IMR-90 (cell line): ENCODE measurements at regions not wholly inside any gene's neighbourhood (a gene's known extent, or its start where the extent isn't known, plus 50 kb on each side); places are given as distances from the start of the nearest gene placed in this dataset.

Source experiments
- ATAC-seq: fragments of 200-7000 bp; cut with Tn5 transposase; 2 replicates; pipeline ENCODE4 v1.9.1; 2020; ENCODE audit warnings: low read depth, mild to moderate bottlenecking, moderate library complexity
- BruUV-seq: library from RNA; stranded (reverse); fragments of 400-500 nt; replicated peaks from 2 replicates; lab custom pipeline; 2021; lab: Mats Ljungman, UMichigan
- CTCF ChIA-PET: fragments of 300-600 bp; formaldehyde crosslinking; extraction: SDS; loops from one replicate; lab custom pipeline; 2021; ENCODE audit warnings: antibody characterized with exemption; lab: Yijun Ruan, JAX
- POLR2A ChIA-PET: fragments of 300-600 bp; sonication (Branson Sonifier 250); formaldehyde crosslinking; loops from one replicate; lab custom pipeline; 2022; ENCODE audit warnings: antibody characterized with exemption; ENCODE audit not compliant: unreplicated experiment; lab: Charles Lee
- DNase-seq: peaks from one replicate; pipeline ENCODE4 v3.0.0; 2013
- H2AFZ ChIP-seq: replicated peaks from 2 replicates; pipeline ENCODE3; 2013; ENCODE audit warnings: low read length, mild to moderate bottlenecking; ENCODE audit not compliant: poor library complexity
- H2AK5ac ChIP-seq: 2 replicates; pipeline ENCODE4 v1.6.1; 2013; ENCODE audit warnings: low read depth, low read length, inconsistent platforms
- H2AK9ac ChIP-seq: replicated peaks from 2 replicates; pipeline ENCODE3; 2013; ENCODE audit warnings: mild to moderate bottlenecking, low read depth, low read length, moderate library complexity; ENCODE audit not compliant: poor library complexity
- H2BK120ac ChIP-seq: 2 replicates; pipeline ENCODE4 v1.6.1; 2013; ENCODE audit warnings: low read depth, low read length, inconsistent platforms
- H2BK15ac ChIP-seq: 3 replicates; pipeline ENCODE4 v1.6.1; 2013; ENCODE audit warnings: low read depth, low read length, inconsistent platforms
- H2BK20ac ChIP-seq: 2 replicates; pipeline ENCODE4 v1.6.1; 2013; ENCODE audit warnings: low read depth, mild to moderate bottlenecking, inconsistent platforms, low read length, moderate library complexity
- H2BK5ac ChIP-seq: 2 replicates; pipeline ENCODE4 v1.6.1; 2013; ENCODE audit warnings: mild to moderate bottlenecking, low read depth, low read length, inconsistent platforms; ENCODE audit not compliant: poor library complexity, severe bottlenecking
- H3K14ac ChIP-seq: replicated peaks from 2 replicates; pipeline ENCODE4 v1.6.1; 2013; ENCODE audit warnings: low read depth, low read length, inconsistent platforms
- H3K18ac ChIP-seq: 2 replicates; pipeline ENCODE4 v1.6.1; 2013; ENCODE audit warnings: low read depth, low read length, control low read depth
- H3K23ac ChIP-seq: 2 replicates; pipeline ENCODE4 v1.6.1; 2013; ENCODE audit warnings: low read depth, low read length, inconsistent platforms
- H3K27ac ChIP-seq: 2 replicates; pipeline ENCODE4 v1.5.1; 2013; ENCODE audit warnings: mild to moderate bottlenecking, control low read depth, low read length; ENCODE audit not compliant: insufficient read depth
- H3K27me3 ChIP-seq: 2 replicates; pipeline ENCODE4 v1.6.1; 2013; ENCODE audit warnings: low read length; ENCODE audit not compliant: control insufficient read depth, insufficient read depth
- H3K36me3 ChIP-seq: 2 replicates; pipeline ENCODE4 v1.6.1; 2013; ENCODE audit warnings: low read length, mixed read lengths; ENCODE audit not compliant: control insufficient read depth, insufficient read depth
- H3K4ac ChIP-seq: 2 replicates; pipeline ENCODE4 v1.6.1; 2013; ENCODE audit warnings: low read depth, low read length, inconsistent platforms
- H3K4me1 ChIP-seq: 2 replicates; pipeline ENCODE4 v1.6.1; 2013; ENCODE audit warnings: low read length, mixed read lengths; ENCODE audit not compliant: control insufficient read depth, insufficient read depth
- H3K4me2 ChIP-seq: 2 replicates; pipeline ENCODE4 v1.6.1; 2013; ENCODE audit warnings: low read depth, mild to moderate bottlenecking, control low read depth, low read length, moderate library complexity
- H3K4me3 ChIP-seq: 2 replicates; pipeline ENCODE4 v1.5.1; 2013; ENCODE audit warnings: low read depth, mild to moderate bottlenecking, control low read depth, low read length, moderate library complexity; ENCODE audit not compliant: insufficient read depth
- H3K56ac ChIP-seq: 2 replicates; pipeline ENCODE4 v1.6.1; 2013; ENCODE audit warnings: low read length, inconsistent platforms; ENCODE audit not compliant: insufficient read depth; ENCODE audit errors: extremely low read depth
- H3K79me1 ChIP-seq, 2 experiments: 2 replicates each; pipeline ENCODE4 v1.6.1; 2013; ENCODE audit warnings: low read length in 2 of 2, inconsistent platforms in 1 of 2, low read depth in 1 of 2
- H3K9ac ChIP-seq: 2 replicates; pipeline ENCODE4 v1.6.1; 2013; ENCODE audit warnings: low read depth, low read length, control low read depth
- H3K9me1 ChIP-seq: 2 replicates; pipeline ENCODE4 v1.6.1; 2013; ENCODE audit warnings: low read length, inconsistent platforms; ENCODE audit not compliant: insufficient read depth
- H3K9me3 ChIP-seq: 2 replicates; pipeline ENCODE4 v1.6.1; 2013; ENCODE audit warnings: low read length; ENCODE audit not compliant: control insufficient read depth, insufficient read depth
- H4K20me1 ChIP-seq: 2 replicates; pipeline ENCODE4 v1.6.1; 2013; ENCODE audit warnings: low read length, inconsistent platforms; ENCODE audit not compliant: insufficient read depth
- H4K5ac ChIP-seq: 2 replicates; pipeline ENCODE4 v1.6.1; 2013; ENCODE audit warnings: mild to moderate bottlenecking, low read depth, low read length, control low read depth
- H4K8ac ChIP-seq, 2 experiments: 2 replicates each; pipeline ENCODE4 v1.6.1; 2013; ENCODE audit warnings: low read depth in 2 of 2, low read length in 2 of 2, control low read depth in 1 of 2, inconsistent platforms in 1 of 2
- H4K91ac ChIP-seq: 2 replicates; pipeline ENCODE4 v1.6.1; 2013; ENCODE audit warnings: low read depth, low read length, inconsistent platforms; ENCODE audit not compliant: insufficient read depth
- BHLHE40 ChIP-seq: fragments of 150-350 bp; IDR thresholded peaks from 2 replicates; pipeline ENCODE4 v1.6.1; 2016; ENCODE audit warnings: mild to moderate bottlenecking, low read depth, low read length
- CEBPB ChIP-seq: IDR thresholded peaks from 2 replicates; pipeline ENCODE4 v1.6.1; 2012; ENCODE audit warnings: low read depth, low read length, improper control_type of control experiment
- CHD1 ChIP-seq: IDR thresholded peaks from 2 replicates; pipeline ENCODE4 v1.6.1; 2012; ENCODE audit warnings: low read depth, low read length, improper control_type of control experiment
- FOS ChIP-seq: fragments of 150-350 bp; IDR thresholded peaks from 2 replicates; pipeline ENCODE4 v1.6.1; 2016; ENCODE audit warnings: low read depth, low read length
- MAFK ChIP-seq: IDR thresholded peaks from 2 replicates; pipeline ENCODE4 v1.6.1; 2012; ENCODE audit warnings: low read depth, low read length, improper control_type of control experiment
- MAZ ChIP-seq: IDR thresholded peaks from 2 replicates; pipeline ENCODE4 v1.6.1; 2012; ENCODE audit warnings: low read depth, mild to moderate bottlenecking, low read length, improper control_type of control experiment, moderate library complexity, borderline replicate concordance
- MXI1 ChIP-seq: IDR thresholded peaks from 2 replicates; pipeline ENCODE4 v1.6.1; 2012; ENCODE audit warnings: low read depth, mild to moderate bottlenecking, low read length, moderate library complexity, borderline replicate concordance
- NFE2L2 ChIP-seq: fragments of 150-350 bp; IDR thresholded peaks from 2 replicates; pipeline ENCODE4 v1.6.1; 2016; ENCODE audit warnings: low read depth, mild to moderate bottlenecking, low read length
- POLR2A ChIP-seq: IDR thresholded peaks from 2 replicates; pipeline ENCODE4 v1.6.1; 2012; ENCODE audit warnings: mild to moderate bottlenecking, low read depth, low read length
- RAD21 ChIP-seq: IDR thresholded peaks from 2 replicates; pipeline ENCODE4 v1.6.1; 2012; ENCODE audit warnings: low read length, improper control_type of control experiment
- RCOR1 ChIP-seq: IDR thresholded peaks from 2 replicates; pipeline ENCODE4 v1.6.1; 2012; ENCODE audit warnings: mild to moderate bottlenecking, low read length, improper control_type of control experiment; ENCODE audit not compliant: insufficient replicate concordance
- RFX5 ChIP-seq: IDR thresholded peaks from 2 replicates; pipeline ENCODE4 v1.8.0; 2012; ENCODE audit warnings: low read depth, mild to moderate bottlenecking, low read length, moderate library complexity
- SMC3 ChIP-seq: fragments of 150-350 bp; IDR thresholded peaks from 2 replicates; pipeline ENCODE4 v1.6.1; 2016; ENCODE audit warnings: low read depth, mild to moderate bottlenecking, antibody characterized with exemption, low read length, moderate library complexity
- WGBS, 2 experiments: methylation state at CpG; one replicate each; pipeline versions ENCODE4 v1.1.5 to v1.1.7; 2013; ENCODE audit warnings: missing lambda C conversion rate in 2 of 2; ENCODE audit not compliant: insufficient read length in 1 of 2; ENCODE audit errors: extremely low coverage in 2 of 2; 5-methylcytosine and 5-hydroxymethylcytosine counted together
- dilution Hi-C: fragments of 300-500 bp; cut with HindIII; formaldehyde crosslinking; loops from one replicate; pipeline ENCODE4 v1.14.3; 2018; ENCODE audit warnings: low sequenced_read_pairs; ENCODE audit not compliant: unreplicated experiment
- in situ Hi-C: fragments of 300-500 bp; cut with MboI; formaldehyde crosslinking; loops from 3 replicates; pipeline ENCODE4 v1.14.3; 2019; ENCODE audit warnings: low sequenced_read_pairs, inconsistent platforms, mixed read lengths
- intact Hi-C: fragments of 100-400 bp; cut with micrococcal nuclease; formaldehyde crosslinking; loops from 2 replicates; pipeline ENCODE4 v1.10.0; 2022
- TF ChIP-seq, protein P1 (sequence below): fragments of 150-350 bp; IDR thresholded peaks from 2 replicates; pipeline ENCODE4 v1.6.1; 2016; ENCODE audit warnings: low read depth, mild to moderate bottlenecking, low read length, moderate library complexity, borderline replicate concordance
- TF ChIP-seq, protein P2 (sequence below): fragments of 150-350 bp; IDR thresholded peaks from 2 replicates; pipeline ENCODE4 v1.6.1; 2017; ENCODE audit warnings: mild to moderate bottlenecking, antibody characterized with exemption, low read length, low read depth
- TF ChIP-seq, protein P3 (sequence below): conservative IDR thresholded peaks from 2 replicates; pipeline ENCODE4 v1.5.1; 2012; ENCODE audit warnings: mild to moderate bottlenecking, low read depth, low read length, improper control_type of control experiment

DNA sequence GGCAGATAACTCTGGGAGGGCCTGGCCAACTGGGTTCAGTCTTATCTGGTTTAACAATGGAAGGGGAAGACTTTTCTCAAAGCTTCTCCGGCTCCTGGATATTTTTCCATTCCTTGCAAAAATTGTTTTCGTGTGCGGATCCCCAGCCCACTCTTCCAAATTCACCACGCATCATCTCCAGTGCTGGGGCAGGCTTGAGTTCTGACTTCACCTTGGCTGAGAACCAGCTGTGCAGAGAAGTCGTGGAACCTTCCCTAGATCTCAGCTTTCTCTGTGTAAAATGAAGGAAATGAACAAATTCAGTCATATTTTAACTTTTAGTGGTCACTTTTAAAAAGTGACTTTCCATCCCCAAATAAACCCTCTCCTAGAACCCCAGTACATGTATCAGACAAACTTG, 297.0 kb downstream of the TCF7L2 start:
- no peak overlapping the region for H2BK5ac ChIP-seq
- dilution Hi-C loops, result no loop called here
- no peak for ATAC-seq
- no peak overlapping the region for H3K14ac ChIP-seq
- no peaks in the 10 kb centered on the region for H3K9me3 ChIP-seq
- POLR2A ChIA-PET, result no interaction called here
- H2AK5ac ChIP-seq, result no peak overlapping the region
- no peak overlapping the region for H3K27ac ChIP-seq
- no CpG with 5 or more reads among the region's 5 CpGs for WGBS, 2 experiments
- DNase-seq, result no peak
- H3K4ac ChIP-seq, result no peak overlapping the region
- no peak overlapping the region for H2BK20ac ChIP-seq
- H3K79me1 ChIP-seq, result no peaks in the 10 kb centered on the region
- BruUV-seq, result no TSS peak
- H2AK9ac ChIP-seq, result no peak overlapping the region
- H3K4me3 ChIP-seq, result no peak overlapping the region
- H4K91ac ChIP-seq, result no peak overlapping the region
- TF ChIP-seq CHD1, result no peak
- no peak for TF ChIP-seq MXI1
- no peak for TF ChIP-seq RAD21
- TF ChIP-seq RCOR1, result no peak
- TF ChIP-seq MAZ, result no peak
- no peak for TF ChIP-seq NFE2L2
- TF ChIP-seq FOS, result no peak
- no peak for TF ChIP-seq SMC3
- TF ChIP-seq, protein P1, sequence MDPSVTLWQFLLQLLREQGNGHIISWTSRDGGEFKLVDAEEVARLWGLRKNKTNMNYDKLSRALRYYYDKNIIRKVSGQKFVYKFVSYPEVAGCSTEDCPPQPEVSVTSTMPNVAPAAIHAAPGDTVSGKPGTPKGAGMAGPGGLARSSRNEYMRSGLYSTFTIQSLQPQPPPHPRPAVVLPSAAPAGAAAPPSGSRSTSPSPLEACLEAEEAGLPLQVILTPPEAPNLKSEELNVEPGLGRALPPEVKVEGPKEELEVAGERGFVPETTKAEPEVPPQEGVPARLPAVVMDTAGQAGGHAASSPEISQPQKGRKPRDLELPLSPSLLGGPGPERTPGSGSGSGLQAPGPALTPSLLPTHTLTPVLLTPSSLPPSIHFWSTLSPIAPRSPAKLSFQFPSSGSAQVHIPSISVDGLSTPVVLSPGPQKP, result no peak
- TF ChIP-seq, protein P2, sequence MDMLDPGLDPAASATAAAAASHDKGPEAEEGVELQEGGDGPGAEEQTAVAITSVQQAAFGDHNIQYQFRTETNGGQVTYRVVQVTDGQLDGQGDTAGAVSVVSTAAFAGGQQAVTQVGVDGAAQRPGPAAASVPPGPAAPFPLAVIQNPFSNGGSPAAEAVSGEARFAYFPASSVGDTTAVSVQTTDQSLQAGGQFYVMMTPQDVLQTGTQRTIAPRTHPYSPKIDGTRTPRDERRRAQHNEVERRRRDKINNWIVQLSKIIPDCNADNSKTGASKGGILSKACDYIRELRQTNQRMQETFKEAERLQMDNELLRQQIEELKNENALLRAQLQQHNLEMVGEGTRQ, result no peak
- no peak for TF ChIP-seq CEBPB
- TF ChIP-seq RFX5, result no peak
- TF ChIP-seq, protein P3, sequence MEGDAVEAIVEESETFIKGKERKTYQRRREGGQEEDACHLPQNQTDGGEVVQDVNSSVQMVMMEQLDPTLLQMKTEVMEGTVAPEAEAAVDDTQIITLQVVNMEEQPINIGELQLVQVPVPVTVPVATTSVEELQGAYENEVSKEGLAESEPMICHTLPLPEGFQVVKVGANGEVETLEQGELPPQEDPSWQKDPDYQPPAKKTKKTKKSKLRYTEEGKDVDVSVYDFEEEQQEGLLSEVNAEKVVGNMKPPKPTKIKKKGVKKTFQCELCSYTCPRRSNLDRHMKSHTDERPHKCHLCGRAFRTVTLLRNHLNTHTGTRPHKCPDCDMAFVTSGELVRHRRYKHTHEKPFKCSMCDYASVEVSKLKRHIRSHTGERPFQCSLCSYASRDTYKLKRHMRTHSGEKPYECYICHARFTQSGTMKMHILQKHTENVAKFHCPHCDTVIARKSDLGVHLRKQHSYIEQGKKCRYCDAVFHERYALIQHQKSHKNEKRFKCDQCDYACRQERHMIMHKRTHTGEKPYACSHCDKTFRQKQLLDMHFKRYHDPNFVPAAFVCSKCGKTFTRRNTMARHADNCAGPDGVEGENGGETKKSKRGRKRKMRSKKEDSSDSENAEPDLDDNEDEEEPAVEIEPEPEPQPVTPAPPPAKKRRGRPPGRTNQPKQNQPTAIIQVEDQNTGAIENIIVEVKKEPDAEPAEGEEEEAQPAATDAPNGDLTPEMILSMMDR, result no peak
- no peak for TF ChIP-seq MAFK
- TF ChIP-seq POLR2A, result no peak
- TF ChIP-seq BHLHE40, result no peak
- H3K56ac ChIP-seq, result no peak overlapping the region
- peaks cover 21% of the 10 kb centered on the region for H3K27me3 ChIP-seq
- H2AFZ ChIP-seq, result no peak overlapping the region
- H3K9ac ChIP-seq, result no peak overlapping the region
- CTCF ChIA-PET, result no interaction called here
- no peaks in the 10 kb centered on the region for H3K36me3 ChIP-seq
- no peak overlapping the region for H2BK120ac ChIP-seq
- intact Hi-C loops, result no loop called here
- no peak overlapping the region for H4K5ac ChIP-seq
- H3K23ac ChIP-seq, result no peak overlapping the region
- H3K4me2 ChIP-seq, result no peak overlapping the region
- H2BK15ac ChIP-seq, result no peak overlapping the region
- no peak overlapping the region for H3K18ac ChIP-seq
- no peak overlapping the region for H4K8ac ChIP-seq
- no peaks in the 10 kb centered on the region for H3K4me1 ChIP-seq
- no peaks in the 10 kb centered on the region for H4K20me1 ChIP-seq
- H3K9me1 ChIP-seq, result no peaks in the 10 kb centered on the region
- in situ Hi-C loops, result no loop called here
